HG03432 (cell line): ENCODE measurements at regions not wholly inside any gene's neighbourhood (a gene's known extent, or its start where the extent isn't known, plus 50 kb on each side); places are given as distances from the start of the nearest gene placed in this dataset.
"Not testable (repeated sequence)": the region's sequence is repeated elsewhere in the genome, so short reads cannot be mapped to it uniquely, and the experiment has no call there.

Experiments
- ATAC-seq: cut with Tn5 transposase; IDR thresholded peaks from one replicate; pipeline ENCODE4 v1.9.1; 2021; ENCODE audit warnings: mild to moderate bottlenecking, moderate library complexity; ENCODE audit not compliant: unreplicated experiment

GRCh38 chr3:152768478-152768877, 66.5 kb upstream of the P2RY1 start:
- ATAC-seq = no peak

DNA sequence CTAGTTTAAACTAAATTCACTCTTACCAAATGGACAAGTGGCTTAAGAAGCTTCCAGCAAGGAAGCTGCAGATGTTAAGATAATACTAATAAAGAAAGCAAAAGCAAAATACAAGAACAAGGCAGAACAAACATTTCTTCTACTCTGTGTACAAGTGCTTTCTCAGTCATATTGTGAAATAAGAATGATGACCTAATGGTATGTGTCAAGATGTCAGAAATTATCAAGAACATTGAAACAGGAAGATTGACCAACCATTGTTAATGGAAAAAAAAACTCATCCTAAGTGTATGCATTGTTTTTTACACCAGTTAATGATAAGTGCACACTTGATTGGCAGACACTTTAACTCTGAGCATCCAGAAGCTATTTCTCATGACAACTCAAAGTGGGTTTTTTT, 65.4 kb upstream of the P2RY1 start:
- ATAC-seq = peak; percentile 97

GRCh38 chr3:152770296-152770695, 64.6 kb upstream of the P2RY1 start:
- ATAC-seq = no peak

GRCh38 chr3:152771120-152771519, 63.8 kb upstream of the P2RY1 start:
- ATAC-seq = no peak

DNA sequence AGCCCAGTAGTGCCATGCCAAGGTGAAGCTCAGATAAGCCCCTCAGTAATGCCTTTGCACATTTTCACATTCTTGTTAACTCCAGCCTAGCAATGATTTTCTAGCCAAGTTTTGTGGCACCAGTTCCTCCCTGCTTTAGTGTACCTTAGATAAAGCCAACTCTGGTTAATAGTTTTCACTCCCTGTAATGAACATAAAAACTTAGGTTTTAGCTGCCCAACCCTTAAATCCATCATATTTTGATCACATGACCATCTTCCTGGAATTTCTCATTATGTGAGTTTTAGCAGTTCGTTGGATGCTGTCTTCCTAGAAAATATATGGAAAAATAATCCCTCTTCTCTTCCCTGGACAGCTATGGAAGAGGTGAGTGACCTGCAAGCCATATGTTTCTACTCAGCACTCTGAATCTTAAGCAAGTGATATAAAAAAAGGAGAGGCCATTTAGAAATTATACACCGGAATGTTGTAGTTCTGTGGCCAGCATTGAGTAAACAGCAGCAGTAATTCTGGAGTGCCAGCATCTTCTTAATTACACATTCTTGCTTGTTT, 62.2 kb upstream of the P2RY1 start:
- no peak for ATAC-seq

GRCh38 chr3:152773633-152774032, 61.3 kb upstream of the P2RY1 start:
- ATAC-seq = no peak

GRCh38 chr3:152774230-152774629, 60.7 kb upstream of the P2RY1 start:
- not testable (repeated sequence) for ATAC-seq

DNA sequence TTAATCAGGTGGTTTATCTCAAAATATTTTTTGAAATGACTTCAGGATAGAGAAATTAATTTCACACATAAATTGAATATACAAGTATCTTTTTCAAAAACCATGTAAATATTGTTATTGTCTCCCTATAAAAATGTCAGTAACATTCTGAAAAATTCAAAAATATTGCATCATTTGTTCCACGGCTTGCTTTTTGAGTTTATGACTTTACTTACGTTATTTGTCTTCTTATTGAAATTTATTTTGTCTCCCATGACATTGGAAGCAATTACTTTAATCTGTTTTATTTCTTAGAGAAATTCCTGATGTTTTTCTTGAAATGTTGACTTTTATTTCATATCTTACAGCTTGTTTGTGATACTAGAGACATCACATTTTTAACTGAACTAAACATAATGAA, 56.9 kb upstream of the P2RY1 start:
- ATAC-seq = no peak

DNA sequence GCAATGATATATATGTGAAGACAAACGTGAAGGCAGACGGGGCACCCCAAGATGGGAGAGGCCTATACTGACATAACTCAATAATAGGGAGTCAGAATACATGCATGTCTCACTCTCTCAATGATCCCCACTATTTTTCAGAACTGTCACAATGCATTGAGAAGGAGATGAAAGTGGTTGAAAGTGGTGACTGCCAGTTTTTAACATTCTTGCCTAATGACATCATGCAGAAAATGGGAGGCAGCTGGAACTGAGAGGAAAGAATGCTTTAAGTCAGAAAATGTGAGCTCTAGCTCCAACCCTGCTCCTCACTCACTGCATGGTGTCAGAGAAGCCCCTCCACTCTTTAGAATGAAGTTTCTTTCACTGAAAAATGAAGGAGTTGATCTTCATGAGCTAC, 55.3 kb upstream of the P2RY1 start:
- ATAC-seq = no peak

DNA sequence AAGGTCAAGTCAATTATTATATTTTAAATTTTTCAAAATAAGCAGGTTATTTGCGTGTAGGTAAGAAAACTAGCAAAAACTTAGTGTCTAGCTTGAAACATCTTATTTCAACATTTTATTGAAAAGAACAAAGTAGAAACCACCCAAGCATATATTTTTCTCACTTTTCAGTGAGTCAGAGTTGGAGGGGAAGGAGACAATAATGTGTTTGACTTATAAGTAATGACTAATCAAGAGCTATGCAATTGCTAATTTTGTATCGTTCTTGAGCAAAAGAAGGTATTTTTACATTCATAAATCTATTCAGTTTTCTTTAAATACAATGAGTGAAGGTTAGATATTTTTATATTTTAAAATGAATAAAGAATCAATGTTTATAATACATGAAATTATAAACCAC, 54.4 kb upstream of the P2RY1 start:
- peak; percentile 35 for ATAC-seq

DNA sequence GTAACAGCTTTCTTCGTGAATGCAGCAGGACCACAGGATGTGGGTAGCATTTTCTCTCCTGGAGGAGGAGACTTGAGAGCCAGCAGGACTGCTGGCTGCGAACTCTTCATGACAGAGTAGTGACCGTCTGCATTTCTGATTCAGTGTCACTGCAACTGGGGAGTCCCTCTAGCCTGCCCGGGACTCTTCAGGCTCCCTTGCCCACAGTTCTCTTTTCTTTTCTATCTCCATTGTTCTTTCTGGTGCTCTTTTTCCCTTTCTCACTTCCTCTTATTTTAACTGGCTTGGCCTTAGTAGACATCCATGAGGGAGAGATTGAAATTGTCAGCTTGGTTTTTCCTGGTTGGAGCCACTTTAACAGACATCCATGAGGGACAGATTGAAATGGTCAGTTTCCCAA, 49.9 kb upstream of the P2RY1 start:
- ATAC-seq = peak; percentile 58
